IPS-15b (cell line): ENCODE measurements at regions not wholly inside any gene's neighbourhood (a gene's known extent, or its start where the extent isn't known, plus 50 kb on each side); places are given as distances from the start of the nearest gene placed in this dataset.
A peak's percentile ranks its signal among the peaks of the same experiment; 100 is the strongest.
"Not testable (repeated sequence)": the region's sequence is repeated elsewhere in the genome, so short reads cannot be mapped to it uniquely, and the experiment has no call there.

Source experiments
- H3K27me3 ChIP-seq: one replicate; pipeline ENCODE4 v1.6.1; 2013; ENCODE audit warnings: low read length; ENCODE audit not compliant: control insufficient read depth, insufficient read depth
- H3K36me3 ChIP-seq: one replicate; pipeline ENCODE4 v1.6.1; 2013; ENCODE audit warnings: low read length; ENCODE audit not compliant: control insufficient read depth, insufficient read depth
- H3K4me1 ChIP-seq: one replicate; pipeline ENCODE4 v1.6.1; 2013; ENCODE audit warnings: mild to moderate bottlenecking, low read length; ENCODE audit not compliant: control insufficient read depth, insufficient read depth
- H3K4me3 ChIP-seq: one replicate; pipeline ENCODE4 v1.5.1; 2013; ENCODE audit warnings: low read depth, low read length
- H3K9ac ChIP-seq: one replicate; pipeline ENCODE4 v1.6.1; 2013; ENCODE audit warnings: low read depth, mild to moderate bottlenecking, low read length
- H3K9me3 ChIP-seq: one replicate; pipeline ENCODE4 v1.6.1; 2013; ENCODE audit warnings: mild to moderate bottlenecking, low read length; ENCODE audit not compliant: control insufficient read depth, insufficient read depth

GRCh38 chr4:1570291-1571164 is 113.6 kb downstream of the FAM53A start:
- H3K4me1 ChIP-seq = peaks cover 9% of the 10 kb centered on the region
- no peaks in the 10 kb centered on the region for H3K9me3 ChIP-seq
- H3K4me3 ChIP-seq = no peak overlapping the region
- no peaks in the 10 kb centered on the region for H3K36me3 ChIP-seq
- no peaks in the 10 kb centered on the region for H3K27me3 ChIP-seq
- no peak overlapping the region for H3K9ac ChIP-seq

DNA sequence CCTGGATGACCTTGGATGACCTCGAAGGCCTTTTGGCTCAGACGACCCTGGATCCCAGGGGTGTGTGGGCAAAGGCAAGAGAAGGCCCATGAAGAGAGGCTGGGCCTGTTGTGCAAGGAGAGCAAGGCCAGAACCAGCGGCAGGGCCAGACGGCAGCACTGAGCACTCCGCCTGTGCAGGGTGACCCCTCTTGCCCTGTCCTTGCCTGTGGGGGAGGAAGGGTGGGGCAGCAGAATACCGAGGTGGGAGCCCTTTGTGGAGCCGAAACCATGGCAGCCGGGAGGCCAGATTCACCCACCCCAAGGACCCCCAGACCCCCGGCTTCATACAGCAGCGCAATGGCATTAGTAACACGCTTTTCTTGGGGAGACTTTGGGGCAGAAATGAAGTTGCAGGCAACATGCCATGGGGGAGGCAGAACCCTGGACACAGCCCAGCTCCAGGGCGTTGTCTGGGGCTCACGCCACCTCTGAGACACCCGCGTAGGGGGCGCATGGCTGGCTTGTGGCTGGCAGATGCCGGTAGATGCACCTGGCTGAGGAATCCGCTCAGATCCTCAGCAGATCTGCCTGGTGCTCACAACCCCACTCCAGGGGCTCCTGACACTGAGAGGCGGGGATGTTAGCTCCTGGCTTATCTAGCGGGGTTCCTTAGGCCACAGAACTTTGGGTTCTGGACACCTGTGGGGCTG is 114.5 kb downstream of the FAM53A start:
- no peak overlapping the region for H3K4me3 ChIP-seq
- H3K4me1 ChIP-seq = peaks cover 9% of the 10 kb centered on the region
- no peaks in the 10 kb centered on the region for H3K27me3 ChIP-seq
- H3K9me3 ChIP-seq = no peaks in the 10 kb centered on the region
- H3K9ac ChIP-seq = no peak overlapping the region
- H3K36me3 ChIP-seq = no peaks in the 10 kb centered on the region

DNA sequence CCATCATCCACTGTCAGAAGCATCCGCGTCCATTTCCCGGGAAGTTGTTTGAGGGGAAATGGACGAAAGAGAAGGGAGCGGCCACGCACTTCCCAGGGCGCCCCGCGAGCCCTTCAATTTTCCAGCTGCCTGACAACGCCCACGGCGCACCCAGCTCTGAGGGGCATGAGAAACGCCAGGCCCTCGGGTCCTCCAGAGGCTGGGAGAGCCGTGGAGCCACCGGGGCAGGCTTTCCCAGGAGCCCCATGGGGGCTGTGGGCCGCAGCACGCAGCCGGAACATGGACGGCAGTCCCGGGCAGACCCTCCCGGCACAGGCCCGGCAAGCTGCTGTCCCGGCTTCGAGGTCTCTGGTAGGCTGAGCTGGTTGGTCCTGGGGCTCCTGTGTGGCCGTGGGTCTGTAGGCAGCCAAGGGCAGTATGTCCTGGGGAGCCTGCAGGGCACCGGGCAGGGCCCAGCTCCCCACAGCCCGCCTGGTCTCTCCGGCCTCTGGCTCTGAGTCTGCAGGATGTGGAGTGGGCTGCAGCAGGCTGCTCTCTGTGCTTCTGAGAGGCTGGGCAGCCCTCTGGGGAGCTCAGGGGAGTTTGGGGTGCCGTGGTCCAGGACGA is 115.2 kb downstream of the FAM53A start:
- Histone ChIP-seq H3K36me3 (no peaks in the 10 kb centered on the region), H3K4me3 (no peak overlapping the region), H3K9ac (no peak overlapping the region), H3K4me1 (peaks cover 9% of the 10 kb centered on the region), H3K27me3 (no peaks in the 10 kb centered on the region), H3K9me3 (no peaks in the 10 kb centered on the region)

DNA sequence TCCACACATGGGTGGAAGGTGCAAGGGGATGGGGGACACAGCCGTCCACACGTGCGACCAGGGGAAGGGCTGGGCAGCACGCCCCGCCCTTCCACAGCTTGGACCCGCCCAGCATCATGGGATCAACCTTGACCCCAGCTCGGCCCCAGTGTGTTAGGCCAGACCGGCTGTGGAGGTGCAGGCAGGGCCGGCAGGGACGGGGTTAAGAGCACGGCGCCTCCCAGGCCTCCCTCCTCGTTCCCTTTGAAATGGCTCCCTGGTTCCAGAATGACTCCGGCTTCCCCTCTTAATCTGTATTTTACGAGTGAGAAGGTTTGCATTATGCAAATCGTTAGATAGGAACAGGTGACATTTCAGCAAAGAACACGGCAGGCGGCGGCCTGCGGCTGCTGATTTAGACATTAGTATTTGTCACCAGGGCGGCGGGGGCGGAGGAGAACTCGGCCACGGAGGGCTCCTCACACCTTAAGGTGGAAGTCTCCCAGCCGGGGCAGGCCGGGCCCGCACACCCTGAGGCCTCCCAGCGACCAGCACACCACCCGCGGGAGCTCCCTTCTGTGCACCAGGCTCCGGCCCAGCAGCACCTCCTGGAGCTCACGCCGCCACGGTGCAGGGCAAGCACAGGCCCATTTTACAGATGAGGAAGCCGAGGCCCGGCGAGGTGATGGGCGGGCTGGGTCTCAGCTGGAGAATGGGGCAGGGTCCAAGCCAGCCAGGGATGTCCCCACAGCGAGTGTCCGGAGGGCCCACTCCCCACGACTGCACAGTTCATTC is 116.1 kb downstream of the FAM53A start:
- Histone ChIP-seq H3K9ac (no peak overlapping the region), H3K4me1 (peaks cover 9% of the 10 kb centered on the region), H3K9me3 (no peaks in the 10 kb centered on the region), H3K36me3 (no peaks in the 10 kb centered on the region), H3K4me3 (no peak overlapping the region), H3K27me3 (no peaks in the 10 kb centered on the region)

DNA sequence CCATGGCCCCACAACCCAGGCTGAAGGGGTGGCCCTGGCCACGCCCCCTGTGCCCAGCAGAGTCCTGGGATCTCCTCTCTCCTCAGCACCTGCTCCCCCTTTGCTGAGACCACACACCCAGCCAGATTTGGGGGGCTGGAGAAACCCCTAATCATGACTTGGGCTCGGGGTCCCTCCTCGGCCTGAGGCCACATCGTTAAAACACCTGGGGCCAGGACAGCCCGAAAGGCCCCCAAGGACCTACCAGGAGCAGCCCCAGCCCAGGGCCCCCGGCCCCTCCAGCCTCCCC is 116.7 kb downstream of the FAM53A start:
- H3K27me3 ChIP-seq = no peaks in the 10 kb centered on the region
- H3K36me3 ChIP-seq = no peaks in the 10 kb centered on the region
- H3K4me3 ChIP-seq = no peak overlapping the region
- no peak overlapping the region for H3K9ac ChIP-seq
- peaks cover 7% of the 10 kb centered on the region for H3K4me1 ChIP-seq
- H3K9me3 ChIP-seq = no peaks in the 10 kb centered on the region

DNA sequence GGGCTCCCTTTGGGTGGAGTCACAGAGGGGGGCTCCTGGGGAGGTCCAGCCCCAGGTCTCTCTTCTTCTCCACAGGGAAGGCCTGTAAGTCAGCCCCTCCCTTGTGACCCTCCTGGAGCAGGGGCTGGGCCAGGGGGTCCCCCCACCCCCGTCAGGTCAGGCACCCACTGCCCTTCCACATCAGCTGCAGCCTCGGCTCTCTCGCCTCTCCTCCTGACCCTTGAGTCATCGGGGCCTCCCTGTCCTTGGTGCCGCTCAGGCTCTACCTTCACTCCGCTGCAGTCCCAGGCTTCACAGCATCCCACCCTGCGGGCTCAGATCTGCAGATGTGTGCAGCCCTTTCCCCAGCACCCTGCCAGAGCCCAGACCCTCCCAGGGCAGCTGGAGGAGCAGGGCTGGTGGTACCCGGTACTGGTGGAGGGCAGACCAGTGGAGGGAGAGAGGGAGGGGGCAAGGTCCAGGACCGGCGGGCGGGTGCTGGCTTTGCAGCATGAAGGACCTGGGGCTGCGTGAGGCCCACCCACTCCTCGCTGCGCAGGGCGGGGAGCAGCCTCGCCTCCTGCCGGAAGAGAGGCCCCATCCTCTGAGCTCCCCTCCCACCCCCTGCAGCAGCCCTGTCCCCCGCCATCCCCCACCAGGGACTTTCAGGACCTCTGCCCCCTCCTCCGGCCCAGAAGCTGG is 117.1 kb downstream of the FAM53A start:
- Histone ChIP-seq H3K4me3 (peak overlapping the region; percentile 13), H3K36me3 (no peaks in the 10 kb centered on the region), H3K9ac (no peak overlapping the region), H3K27me3 (no peaks in the 10 kb centered on the region), H3K9me3 (no peaks in the 10 kb centered on the region), H3K4me1 (peaks cover 7% of the 10 kb centered on the region)

- H3K4me1 ChIP-seq, H3K9ac ChIP-seq, H3K4me3 ChIP-seq, H3K9me3 ChIP-seq, H3K27me3 ChIP-seq, H3K36me3 ChIP-seq: not testable (repeated sequence)
Measured at GRCh38 chr4:1566301-1566837, 117.7 kb downstream of the FAM53A start.

- Histone ChIP-seq H3K9ac (no peak overlapping the region), H3K4me1 (peaks cover 3% of the 10 kb centered on the region), H3K36me3 (no peaks in the 10 kb centered on the region), H3K27me3 (no peaks in the 10 kb centered on the region), H3K4me3 (no peak overlapping the region), H3K9me3 (no peaks in the 10 kb centered on the region)
Measured at GRCh38 chr4:1565598-1566295, 118.4 kb downstream of the FAM53A start.

GRCh38 chr4:1564535-1565375 is 119.4 kb downstream of the FAM53A start:
- H3K9ac ChIP-seq = no peak overlapping the region
- no peaks in the 10 kb centered on the region for H3K27me3 ChIP-seq
- H3K4me1 ChIP-seq = peaks cover 3% of the 10 kb centered on the region

GRCh38 chr4:1563768-1564485 is 120.2 kb downstream of the FAM53A start:
- Histone ChIP-seq H3K27me3 (no peaks in the 10 kb centered on the region), H3K9me3 (no peaks in the 10 kb centered on the region), H3K4me3 (no peak overlapping the region), H3K9ac (no peak overlapping the region), H3K4me1 (peaks cover 3% of the 10 kb centered on the region), H3K36me3 (no peaks in the 10 kb centered on the region)

More at GRCh38 chr4:1564535-1565375, 119.4 kb downstream of the FAM53A start:
- Histone ChIP-seq H3K4me3 (no peak overlapping the region), H3K9me3 (no peaks in the 10 kb centered on the region), H3K36me3 (no peaks in the 10 kb centered on the region)
